Suprapubic skin (tissue), 4 donors: ENCODE measurements at regions not wholly inside any gene's neighbourhood (a gene's known extent, or its start where the extent isn't known, plus 50 kb on each side); places are given as distances from the start of the nearest gene placed in this dataset.

Experiments used
- DNase-seq, 2 donors: peaks; one replicate each; pipeline ENCODE4 v3.0.0-alpha.2; 2019; ENCODE audit warnings: low spot score in 2 of 2
- H3K27ac ChIP-seq: fragments of 200-600 bp; sonication (generic); one replicate; pipeline ENCODE4 v1.5.1; 2019
- H3K27me3 ChIP-seq: fragments of 200-600 bp; sonication (generic); one replicate; pipeline ENCODE4 v1.5.1; 2019
- H3K36me3 ChIP-seq: fragments of 200-600 bp; sonication (generic); one replicate; pipeline ENCODE4 v1.5.1; 2019
- H3K4me1 ChIP-seq: fragments of 200-600 bp; sonication (generic); one replicate; pipeline ENCODE4 v1.5.1; 2019
- H3K4me3 ChIP-seq: fragments of 200-600 bp; sonication (generic); one replicate; pipeline ENCODE4 v1.5.1; 2019; ENCODE audit warnings: mild to moderate bottlenecking
- H3K9me3 ChIP-seq: fragments of 200-600 bp; sonication (generic); one replicate; pipeline ENCODE4 v1.5.1; 2019
- CTCF ChIP-seq, 2 donors: fragments of 200-600 bp in 1 of 2; fragments of 450-650 bp in 1 of 2; sonication (generic) in 1 of 2; IDR thresholded peaks; one replicate each; pipeline ENCODE4 v1.5.1; 2016 to 2019; ENCODE audit warnings: antibody characterized with exemption in 2 of 2, mild to moderate bottlenecking in 1 of 2, moderate library complexity in 1 of 2
- EP300 ChIP-seq: sonication (generic); formaldehyde crosslinking; IDR thresholded peaks from one replicate; pipeline ENCODE4 v1.6.1; 2017; ENCODE audit warnings: antibody characterized with exemption
- POLR2A ChIP-seq, 2 donors: fragments of 450-650 bp; IDR thresholded peaks; one replicate each; pipeline ENCODE4 v1.6.1; 2017; ENCODE audit warnings: antibody characterized with exemption in 2 of 2, mild to moderate bottlenecking in 2 of 2, moderate library complexity in 2 of 2
- POLR2AphosphoS5 ChIP-seq, 3 donors: sonication (generic); formaldehyde crosslinking; IDR thresholded peaks; one replicate each; pipeline ENCODE4 v1.6.1; 2017; ENCODE audit warnings: antibody characterized with exemption in 3 of 3
- WGBS: methylation state at CpG from one replicate; pipeline ENCODE4 v1.1.5; 2018; 5-methylcytosine and 5-hydroxymethylcytosine counted together

- TF ChIP-seq EP300 (no peak), POLR2AphosphoS5 (IDR thresholded peaks at IDR 0.05) (no peak), POLR2A (IDR thresholded peaks at IDR 0.05) (no peak), CTCF (IDR thresholded peaks at IDR 0.05) (no peak)
- no peak for DNase-seq
- Histone ChIP-seq H3K27me3 (peaks cover 5% of the 10 kb centered on the region), H3K36me3 (no peaks in the 10 kb centered on the region), H3K27ac (no peak overlapping the region), H3K9me3 (no peaks in the 10 kb centered on the region), H3K4me1 (no peaks in the 10 kb centered on the region), H3K4me3 (no peak overlapping the region)
- WGBS: 76% methylated on average over 4 of the region's 5 CpGs
Measured at GRCh38 chr6:40762981-40763380, 175.8 kb upstream of the LRFN2 start.

GRCh38 chr6:40760887-40761286 lies 173.7 kb upstream of the LRFN2 start:
- H3K27ac ChIP-seq: no peak overlapping the region
- 87% methylated on average over 3 of the region's 3 CpGs for WGBS
- no peak for TF ChIP-seq EP300
- TF ChIP-seq POLR2A (IDR thresholded peaks at IDR 0.05): no peak
- TF ChIP-seq POLR2AphosphoS5 (IDR thresholded peaks at IDR 0.05): no peak
- TF ChIP-seq CTCF (IDR thresholded peaks at IDR 0.05): no peak
- H3K4me3 ChIP-seq: no peak overlapping the region
- DNase-seq: no peak
- H3K9me3 ChIP-seq: no peaks in the 10 kb centered on the region
- no peaks in the 10 kb centered on the region for H3K36me3 ChIP-seq
- no peaks in the 10 kb centered on the region for H3K4me1 ChIP-seq
- H3K27me3 ChIP-seq: peaks cover 26% of the 10 kb centered on the region

GRCh38 chr6:40759838-40760237 lies 172.7 kb upstream of the LRFN2 start:
- TF ChIP-seq POLR2A (IDR thresholded peaks at IDR 0.05) (no peak), POLR2AphosphoS5 (IDR thresholded peaks at IDR 0.05) (no peak), EP300 (no peak), CTCF (IDR thresholded peaks at IDR 0.05) (no peak)
- H3K27me3 ChIP-seq: peaks cover 36% of the 10 kb centered on the region
- no peaks in the 10 kb centered on the region for H3K36me3 ChIP-seq
- no peak overlapping the region for H3K27ac ChIP-seq
- WGBS: 81% methylated on average over 5 of the region's 5 CpGs
- H3K9me3 ChIP-seq: no peaks in the 10 kb centered on the region
- no peak for DNase-seq
- H3K4me3 ChIP-seq: no peak overlapping the region
- no peaks in the 10 kb centered on the region for H3K4me1 ChIP-seq

- TF ChIP-seq POLR2A (IDR thresholded peaks at IDR 0.05) (no peak), EP300 (no peak), CTCF (IDR thresholded peaks at IDR 0.05) (no peak), POLR2AphosphoS5 (IDR thresholded peaks at IDR 0.05) (no peak)
- H3K27ac ChIP-seq: no peak overlapping the region
- H3K36me3 ChIP-seq: no peaks in the 10 kb centered on the region
- no peak overlapping the region for H3K4me3 ChIP-seq
- DNase-seq: no peak
- H3K9me3 ChIP-seq: no peaks in the 10 kb centered on the region
- WGBS: 77% methylated on average over 3 of the region's 3 CpGs
- H3K27me3 ChIP-seq: peaks cover 42% of the 10 kb centered on the region
- H3K4me1 ChIP-seq: no peaks in the 10 kb centered on the region
Measured at GRCh38 chr6:40759264-40759663, 172.1 kb upstream of the LRFN2 start.

- Histone ChIP-seq H3K27ac (no peak overlapping the region), H3K4me3 (no peak overlapping the region), H3K27me3 (peaks cover 54% of the 10 kb centered on the region), H3K4me1 (no peaks in the 10 kb centered on the region), H3K9me3 (no peaks in the 10 kb centered on the region), H3K36me3 (no peaks in the 10 kb centered on the region)
- no peak for DNase-seq
- 82% methylated on average over 8 of the region's 8 CpGs for WGBS
- TF ChIP-seq POLR2AphosphoS5 (IDR thresholded peaks at IDR 0.05) (no peak), POLR2A (IDR thresholded peaks at IDR 0.05) (no peak), EP300 (no peak), CTCF (IDR thresholded peaks at IDR 0.05) (no peak)
Measured at GRCh38 chr6:40755749-40756452, 168.7 kb upstream of the LRFN2 start.
